Neural progenitor cell (in vitro differentiated cells): ENCODE measurements at regions not wholly inside any gene's neighbourhood (a gene's known extent, or its start where the extent isn't known, plus 50 kb on each side); places are given as distances from the start of the nearest gene placed in this dataset.

Source experiments
- CTCF ChIP-seq: fragments of 200-600 bp; sonication (generic); IDR thresholded peaks from 2 replicates; pipeline ENCODE4 v1.5.1; 2017; ENCODE audit warnings: antibody characterized with exemption, mild to moderate bottlenecking
- EZH2 ChIP-seq: fragments of 200-600 bp; sonication (generic); IDR thresholded peaks from 2 replicates; pipeline ENCODE4 v1.6.1; 2017; ENCODE audit warnings: antibody characterized with exemption, mild to moderate bottlenecking, moderate library complexity

GRCh38 chr9:22308177-22308576 is 138.4 kb upstream of the DMRTA1 start:
- TF ChIP-seq CTCF (no peak), EZH2 (no peak)
